Right atrium auricular region (tissue), 2 donors: ENCODE measurements at regions not wholly inside any gene's neighbourhood (a gene's known extent, or its start where the extent isn't known, plus 50 kb on each side); places are given as distances from the start of the nearest gene placed in this dataset.

Experiments used
- DNase-seq: peaks from one replicate; pipeline ENCODE4 v3.0.0-alpha.2; 2019; ENCODE audit warnings: low spot score
- H3K27ac ChIP-seq, 2 donors: fragments of 200-600 bp; sonication (generic); 1 replicate in 1 of 2; 2 replicates in 1 of 2; pipeline ENCODE4 v1.5.1; 2016 to 2019
- H3K27me3 ChIP-seq, 2 donors: fragments of 200-600 bp; sonication (generic); one replicate each; pipeline versions ENCODE4 v1.5.1 to v1.6.0; 2017 to 2019
- H3K36me3 ChIP-seq: fragments of 200-600 bp; sonication (generic); one replicate; pipeline ENCODE4 v1.5.1; 2016
- H3K4me1 ChIP-seq, 2 donors: fragments of 200-600 bp; sonication (generic); one replicate each; pipeline versions ENCODE4 v1.5.1 to v1.6.0; 2017 to 2019
- H3K4me3 ChIP-seq, 2 donors: fragments of 200-600 bp; sonication (generic); 1 replicate in 1 of 2; 2 replicates in 1 of 2; pipeline ENCODE4 v1.5.1; 2017 to 2019; ENCODE audit warnings: mild to moderate bottlenecking in 1 of 2, moderate library complexity in 1 of 2
- H3K9me3 ChIP-seq, 2 donors: fragments of 200-600 bp; sonication (generic); one replicate each; pipeline ENCODE4 v1.5.1; 2019
- TF ChIP-seq, protein P1 (sequence below), 2 donors: fragments of 200-600 bp; sonication (generic); IDR thresholded peaks; one replicate each; pipeline ENCODE4 v1.5.1; 2019; ENCODE audit warnings: antibody characterized with exemption in 2 of 2

DNA sequence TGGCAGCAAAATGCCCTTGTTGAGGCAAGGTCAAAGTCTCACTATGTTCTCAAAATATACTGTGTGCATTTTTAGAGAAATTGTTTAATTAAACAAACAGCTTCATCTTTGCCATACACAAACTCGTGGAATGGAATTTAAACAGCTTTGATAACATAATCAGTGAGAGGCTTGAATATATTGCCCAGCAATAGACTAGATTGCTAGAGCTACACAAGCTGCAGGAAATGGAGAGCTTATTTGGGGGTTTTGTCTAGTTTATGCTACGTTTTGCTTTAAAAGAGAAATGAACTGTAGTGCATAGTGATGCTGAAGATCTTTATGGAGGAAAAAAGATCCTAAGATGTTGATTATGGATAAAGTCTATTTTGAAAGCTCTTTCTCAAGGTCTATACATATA lies 166.8 kb upstream of the HMCN1 start:
- Histone ChIP-seq H3K27ac (no peak overlapping the region), H3K36me3 (no peaks in the 10 kb centered on the region), H3K4me3 (no peak overlapping the region), H3K27me3 (no peaks in the 10 kb centered on the region), H3K4me1 (peaks cover 0 to 6% of the 10 kb centered on the region in 2 donors), H3K9me3 (no peaks in the 10 kb centered on the region)
- no peak for DNase-seq
- TF ChIP-seq, protein P1, sequence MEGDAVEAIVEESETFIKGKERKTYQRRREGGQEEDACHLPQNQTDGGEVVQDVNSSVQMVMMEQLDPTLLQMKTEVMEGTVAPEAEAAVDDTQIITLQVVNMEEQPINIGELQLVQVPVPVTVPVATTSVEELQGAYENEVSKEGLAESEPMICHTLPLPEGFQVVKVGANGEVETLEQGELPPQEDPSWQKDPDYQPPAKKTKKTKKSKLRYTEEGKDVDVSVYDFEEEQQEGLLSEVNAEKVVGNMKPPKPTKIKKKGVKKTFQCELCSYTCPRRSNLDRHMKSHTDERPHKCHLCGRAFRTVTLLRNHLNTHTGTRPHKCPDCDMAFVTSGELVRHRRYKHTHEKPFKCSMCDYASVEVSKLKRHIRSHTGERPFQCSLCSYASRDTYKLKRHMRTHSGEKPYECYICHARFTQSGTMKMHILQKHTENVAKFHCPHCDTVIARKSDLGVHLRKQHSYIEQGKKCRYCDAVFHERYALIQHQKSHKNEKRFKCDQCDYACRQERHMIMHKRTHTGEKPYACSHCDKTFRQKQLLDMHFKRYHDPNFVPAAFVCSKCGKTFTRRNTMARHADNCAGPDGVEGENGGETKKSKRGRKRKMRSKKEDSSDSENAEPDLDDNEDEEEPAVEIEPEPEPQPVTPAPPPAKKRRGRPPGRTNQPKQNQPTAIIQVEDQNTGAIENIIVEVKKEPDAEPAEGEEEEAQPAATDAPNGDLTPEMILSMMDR (IDR thresholded peaks at IDR 0.05), result no peak

DNA sequence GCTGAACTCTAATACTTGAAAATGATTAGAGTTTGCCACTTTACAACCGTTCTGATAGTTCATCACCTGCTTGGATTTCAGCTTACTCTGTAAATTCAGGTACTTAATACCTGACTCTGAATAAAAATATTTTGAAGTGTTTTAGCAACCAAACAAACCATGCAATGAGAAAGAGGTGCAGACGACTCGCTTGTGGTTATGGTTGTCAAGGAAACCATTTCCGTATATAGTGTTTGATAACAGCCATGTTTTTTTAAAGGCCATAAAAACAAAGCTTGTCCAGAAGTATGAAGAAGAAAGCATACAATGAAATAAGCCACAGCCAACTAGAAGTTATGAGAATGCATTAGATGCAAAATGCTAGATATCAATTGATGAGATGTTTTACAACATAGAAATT lies 167.2 kb upstream of the HMCN1 start:
- H3K4me1 ChIP-seq, result peaks cover 0 to 6% of the 10 kb centered on the region in 2 donors
- H3K27ac ChIP-seq, result no peak overlapping the region
- no peaks in the 10 kb centered on the region for H3K27me3 ChIP-seq
- no peak for DNase-seq
- TF ChIP-seq, protein P1 (IDR thresholded peaks at IDR 0.05), result no peak
- no peaks in the 10 kb centered on the region for H3K9me3 ChIP-seq
- H3K36me3 ChIP-seq, result no peaks in the 10 kb centered on the region
- no peak overlapping the region for H3K4me3 ChIP-seq

DNA sequence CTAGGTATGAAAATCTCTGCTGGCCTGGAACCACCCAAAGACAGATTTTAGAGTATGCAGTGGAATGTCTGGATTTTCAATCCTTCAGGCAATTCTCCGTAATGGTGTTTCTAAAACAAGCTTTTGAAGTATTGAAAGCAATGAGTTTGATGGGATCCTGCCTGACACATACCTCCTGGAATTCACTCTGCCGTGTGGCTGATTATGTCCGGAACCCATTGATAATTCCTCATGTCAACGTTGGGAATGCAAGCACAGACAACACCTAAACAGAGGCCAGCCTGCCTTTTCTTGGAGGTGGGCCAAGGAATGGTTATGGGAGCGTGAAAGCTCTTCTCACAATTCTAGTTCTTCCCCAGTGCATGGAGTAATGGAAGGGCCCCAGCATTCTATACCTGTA lies 168.9 kb upstream of the HMCN1 start:
- TF ChIP-seq, protein P1 (IDR thresholded peaks at IDR 0.05), result no peak
- Histone ChIP-seq H3K4me3 (no peak overlapping the region), H3K36me3 (no peaks in the 10 kb centered on the region), H3K4me1 (peaks cover 0 to 6% of the 10 kb centered on the region in 2 donors), H3K27ac (no peak overlapping the region), H3K27me3 (no peaks in the 10 kb centered on the region), H3K9me3 (no peaks in the 10 kb centered on the region)
- no peak for DNase-seq

DNA sequence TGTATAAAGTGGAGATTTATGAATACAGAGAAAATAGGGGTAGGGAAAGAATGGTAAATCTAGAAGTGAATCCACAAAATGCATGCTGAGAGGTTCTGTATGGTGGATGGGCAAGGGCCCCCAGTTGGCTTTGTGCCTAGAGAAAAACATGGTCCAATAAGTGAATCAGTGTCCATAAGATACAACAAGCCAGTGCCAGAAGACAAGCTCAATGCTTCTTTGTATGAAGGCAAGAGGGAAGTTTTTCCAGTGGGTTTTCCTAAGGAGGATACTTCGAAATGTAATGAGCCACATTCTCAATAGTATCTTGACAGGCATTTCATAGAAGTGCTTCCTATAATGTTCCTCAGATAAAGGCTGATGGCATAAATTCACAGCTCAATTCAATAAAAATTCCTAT lies 169.4 kb upstream of the HMCN1 start:
- Histone ChIP-seq H3K4me3 (no peak overlapping the region), H3K27me3 (no peaks in the 10 kb centered on the region), H3K4me1 (peaks cover 0 to 6% of the 10 kb centered on the region in 2 donors), H3K36me3 (no peaks in the 10 kb centered on the region), H3K27ac (no peak overlapping the region), H3K9me3 (no peaks in the 10 kb centered on the region)
- TF ChIP-seq, protein P1 (IDR thresholded peaks at IDR 0.05), result no peak
- DNase-seq, result no peak

DNA sequence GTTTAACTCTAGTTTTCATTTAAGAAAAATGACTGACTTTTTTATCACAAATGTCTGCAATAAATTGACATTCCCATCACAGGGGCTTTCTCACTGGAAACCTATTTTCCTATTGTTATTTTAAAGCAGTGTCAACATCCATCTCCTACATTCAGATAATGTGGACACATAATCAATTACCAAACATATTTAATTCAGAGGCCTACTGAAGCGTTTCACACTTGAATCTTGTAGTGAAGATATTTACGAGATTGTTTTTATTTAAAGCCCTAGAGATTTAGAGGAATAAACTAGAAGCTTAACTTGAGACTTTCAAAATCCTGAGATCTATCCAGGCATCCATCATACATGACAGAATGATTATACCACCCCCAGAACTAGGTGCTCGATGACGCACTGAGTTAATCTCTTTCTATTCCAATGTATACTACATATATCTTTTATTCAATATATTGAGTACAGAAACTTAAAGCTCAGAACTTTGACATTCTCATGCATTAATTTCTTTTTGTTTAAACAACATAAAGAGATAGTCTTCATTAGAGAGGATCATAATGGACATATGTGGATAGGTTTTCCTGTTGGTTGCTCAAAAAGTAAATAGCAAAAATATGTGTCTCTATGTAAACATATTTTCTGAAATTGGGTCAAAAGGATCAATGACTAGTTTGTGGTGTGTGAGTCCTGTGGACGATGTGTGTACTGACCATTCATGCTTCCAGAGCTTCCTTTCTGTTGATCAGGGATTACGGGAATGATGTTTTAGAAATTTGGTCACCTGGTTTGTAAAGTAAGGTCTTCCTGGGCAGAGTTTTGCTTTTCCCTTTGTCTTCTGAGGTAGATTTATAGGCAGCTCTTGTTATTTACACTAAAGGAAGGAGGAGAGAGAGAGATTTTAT lies 171.5 kb upstream of the HMCN1 start:
- Histone ChIP-seq H3K9me3 (no peaks in the 10 kb centered on the region), H3K27ac (no peak overlapping the region), H3K4me3 (no peak overlapping the region), H3K36me3 (no peaks in the 10 kb centered on the region), H3K4me1 (peaks cover 0 to 5% of the 10 kb centered on the region in 2 donors), H3K27me3 (no peaks in the 10 kb centered on the region)
- DNase-seq, result no peak
- TF ChIP-seq, protein P1 (IDR thresholded peaks at IDR 0.05), result no peak
